ENCODE measurements at regions not wholly inside any gene's neighbourhood (a gene's known extent, or its start where the extent isn't known, plus 50 kb on each side); places are given as distances from the start of the nearest gene placed in this dataset.

DNA sequence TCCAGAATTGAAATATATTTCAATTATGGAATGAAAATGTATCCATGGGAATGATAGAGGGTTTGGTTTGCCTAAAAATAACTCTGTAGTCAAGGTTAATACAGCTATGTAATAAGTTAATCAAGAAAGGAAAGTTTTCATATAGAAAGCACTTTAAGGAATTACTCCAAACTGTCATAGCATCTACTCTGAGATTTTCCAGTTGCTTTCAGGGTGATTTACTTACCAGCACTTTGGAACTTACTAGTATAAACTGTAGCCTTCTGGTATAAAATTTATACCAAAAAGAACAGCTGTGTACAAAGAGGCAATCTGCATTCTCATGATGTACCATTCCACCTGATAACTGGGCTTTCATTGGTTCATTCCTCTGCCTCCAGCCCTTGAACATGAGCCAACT, 87.1 kb downstream of the ARF6 start:
- H3K79me2 ChIP-seq (replicated peaks; ENCODE audit: insufficient read depth) = no peaks in the 10 kb centered on the region
- TF ChIP-seq JUNB (IDR thresholded peaks at IDR 0.05; ENCODE audit: unreplicated experiment) (no peak), POLR2AphosphoS5 (IDR thresholded peaks at IDR 0.05; ENCODE audit: low read depth) (no peak), ZNF114 (CRISPR knock-in tag; IDR thresholded peaks at IDR 0.05) (no peak), STAT1 (IDR thresholded peaks at IDR 0.05; ENCODE audit: unreplicated experiment) (no peak), NANOG (IDR thresholded peaks at IDR 0.05; ENCODE audit: borderline replicate concordance) (no peak), EZH2 (IDR thresholded peaks at IDR 0.05; ENCODE audit: low read depth, unreplicated experiment) (no peak)
- TF ChIP-seq, protein P1, sequence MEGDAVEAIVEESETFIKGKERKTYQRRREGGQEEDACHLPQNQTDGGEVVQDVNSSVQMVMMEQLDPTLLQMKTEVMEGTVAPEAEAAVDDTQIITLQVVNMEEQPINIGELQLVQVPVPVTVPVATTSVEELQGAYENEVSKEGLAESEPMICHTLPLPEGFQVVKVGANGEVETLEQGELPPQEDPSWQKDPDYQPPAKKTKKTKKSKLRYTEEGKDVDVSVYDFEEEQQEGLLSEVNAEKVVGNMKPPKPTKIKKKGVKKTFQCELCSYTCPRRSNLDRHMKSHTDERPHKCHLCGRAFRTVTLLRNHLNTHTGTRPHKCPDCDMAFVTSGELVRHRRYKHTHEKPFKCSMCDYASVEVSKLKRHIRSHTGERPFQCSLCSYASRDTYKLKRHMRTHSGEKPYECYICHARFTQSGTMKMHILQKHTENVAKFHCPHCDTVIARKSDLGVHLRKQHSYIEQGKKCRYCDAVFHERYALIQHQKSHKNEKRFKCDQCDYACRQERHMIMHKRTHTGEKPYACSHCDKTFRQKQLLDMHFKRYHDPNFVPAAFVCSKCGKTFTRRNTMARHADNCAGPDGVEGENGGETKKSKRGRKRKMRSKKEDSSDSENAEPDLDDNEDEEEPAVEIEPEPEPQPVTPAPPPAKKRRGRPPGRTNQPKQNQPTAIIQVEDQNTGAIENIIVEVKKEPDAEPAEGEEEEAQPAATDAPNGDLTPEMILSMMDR (conservative IDR thresholded peaks at IDR 0.05; ENCODE audit: low read depth in 2 of 2) = no peak
- TF ChIP-seq, protein P2, sequence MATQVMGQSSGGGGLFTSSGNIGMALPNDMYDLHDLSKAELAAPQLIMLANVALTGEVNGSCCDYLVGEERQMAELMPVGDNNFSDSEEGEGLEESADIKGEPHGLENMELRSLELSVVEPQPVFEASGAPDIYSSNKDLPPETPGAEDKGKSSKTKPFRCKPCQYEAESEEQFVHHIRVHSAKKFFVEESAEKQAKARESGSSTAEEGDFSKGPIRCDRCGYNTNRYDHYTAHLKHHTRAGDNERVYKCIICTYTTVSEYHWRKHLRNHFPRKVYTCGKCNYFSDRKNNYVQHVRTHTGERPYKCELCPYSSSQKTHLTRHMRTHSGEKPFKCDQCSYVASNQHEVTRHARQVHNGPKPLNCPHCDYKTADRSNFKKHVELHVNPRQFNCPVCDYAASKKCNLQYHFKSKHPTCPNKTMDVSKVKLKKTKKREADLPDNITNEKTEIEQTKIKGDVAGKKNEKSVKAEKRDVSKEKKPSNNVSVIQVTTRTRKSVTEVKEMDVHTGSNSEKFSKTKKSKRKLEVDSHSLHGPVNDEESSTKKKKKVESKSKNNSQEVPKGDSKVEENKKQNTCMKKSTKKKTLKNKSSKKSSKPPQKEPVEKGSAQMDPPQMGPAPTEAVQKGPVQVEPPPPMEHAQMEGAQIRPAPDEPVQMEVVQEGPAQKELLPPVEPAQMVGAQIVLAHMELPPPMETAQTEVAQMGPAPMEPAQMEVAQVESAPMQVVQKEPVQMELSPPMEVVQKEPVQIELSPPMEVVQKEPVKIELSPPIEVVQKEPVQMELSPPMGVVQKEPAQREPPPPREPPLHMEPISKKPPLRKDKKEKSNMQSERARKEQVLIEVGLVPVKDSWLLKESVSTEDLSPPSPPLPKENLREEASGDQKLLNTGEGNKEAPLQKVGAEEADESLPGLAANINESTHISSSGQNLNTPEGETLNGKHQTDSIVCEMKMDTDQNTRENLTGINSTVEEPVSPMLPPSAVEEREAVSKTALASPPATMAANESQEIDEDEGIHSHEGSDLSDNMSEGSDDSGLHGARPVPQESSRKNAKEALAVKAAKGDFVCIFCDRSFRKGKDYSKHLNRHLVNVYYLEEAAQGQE (IDR thresholded peaks at IDR 0.05; ENCODE audit: unreplicated experiment) = no peak
- ATAC-seq (no peak), DNase-seq (ENCODE audit: low spot score) (no peak)
- no peaks in the 10 kb centered on the region for H4K20me1 ChIP-seq (replicated peaks; ENCODE audit: insufficient read depth)
- no peaks in the 10 kb centered on the region for H3F3A ChIP-seq (replicated peaks; ENCODE audit: low read depth)
- H3K27ac ChIP-seq (ENCODE audit: low read depth) = no peak overlapping the region
- no peaks in the 10 kb centered on the region for H3K4me1 ChIP-seq (ENCODE audit: insufficient read depth)
- Mint-ChIP-seq H3K9me3 (no peaks in the 10 kb centered on the region), H3K4me1 (no peaks in the 10 kb centered on the region; the same call in 2 of the 3 replicates), H3K27me3 (ENCODE audit: insufficient read depth, low read depth, poor library complexity) (peaks cover 5% of the 10 kb centered on the region), H3K36me3 (ENCODE audit: low read depth) (no peaks in the 10 kb centered on the region), H3K4me3 (no peak overlapping the region), H3K27ac (no peak overlapping the region)
- H3K9me2 ChIP-seq (ENCODE audit: insufficient read depth) = no peaks in the 10 kb centered on the region
- no peaks in the 10 kb centered on the region for H3K27me3 ChIP-seq (ENCODE audit: insufficient read depth)
- H3K4me2 ChIP-seq = no peak overlapping the region
- no peak overlapping the region for H3K4me3 ChIP-seq
- H2AFZ ChIP-seq = no peak overlapping the region
- H3K36me3 ChIP-seq (ENCODE audit: insufficient read depth) = no peaks in the 10 kb centered on the region

DNA sequence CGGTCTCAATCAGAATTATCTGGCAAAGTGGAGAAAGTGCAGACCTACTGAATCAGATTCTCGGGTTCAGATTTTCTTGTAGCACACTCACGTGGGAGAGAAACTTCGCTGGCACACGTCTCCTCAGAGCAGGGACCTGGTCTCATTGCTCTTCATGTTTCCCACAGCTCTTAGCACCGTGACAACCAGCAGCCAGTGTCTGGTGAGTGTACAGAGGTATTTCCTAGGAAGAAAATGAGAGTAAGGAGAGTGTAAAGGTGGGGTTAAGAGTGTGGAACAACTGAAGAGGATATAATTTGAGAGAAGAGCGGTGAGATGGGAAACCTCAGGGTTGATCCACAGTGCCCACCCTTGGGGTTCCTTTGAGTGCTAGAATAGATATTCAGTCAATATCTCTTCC, 89.2 kb downstream of the ARF6 start:
- DNase-seq (ENCODE audit: low spot score) (no peak), ATAC-seq (no peak)
- H3K9me2 ChIP-seq (ENCODE audit: insufficient read depth) = no peaks in the 10 kb centered on the region
- H3K4me1 ChIP-seq (ENCODE audit: insufficient read depth) = peaks cover 5% of the 10 kb centered on the region; the same call in 1 of the 2 replicates
- H3K4me3 ChIP-seq = no peak overlapping the region
- H3K36me3 ChIP-seq (ENCODE audit: insufficient read depth) = no peaks in the 10 kb centered on the region
- Mint-ChIP-seq H3K27me3 (ENCODE audit: insufficient read depth, low read depth, poor library complexity) (peaks cover 5% of the 10 kb centered on the region), H3K4me1 (peaks cover 3% of the 10 kb centered on the region), H3K36me3 (ENCODE audit: low read depth) (no peaks in the 10 kb centered on the region), H3K9me3 (no peaks in the 10 kb centered on the region), H3K4me3 (no peak overlapping the region), H3K27ac (no peak overlapping the region)
- H3K27me3 ChIP-seq (ENCODE audit: insufficient read depth) = no peaks in the 10 kb centered on the region
- H3K79me2 ChIP-seq (replicated peaks; ENCODE audit: insufficient read depth) = no peaks in the 10 kb centered on the region
- H2AFZ ChIP-seq = no peak overlapping the region
- no peaks in the 10 kb centered on the region for H4K20me1 ChIP-seq (replicated peaks; ENCODE audit: insufficient read depth)
- no peaks in the 10 kb centered on the region for H3F3A ChIP-seq (replicated peaks; ENCODE audit: low read depth)
- no peak overlapping the region for H3K4me2 ChIP-seq
- H3K27ac ChIP-seq (ENCODE audit: low read depth) = no peak overlapping the region
- TF ChIP-seq, protein P2 (IDR thresholded peaks at IDR 0.05; ENCODE audit: unreplicated experiment) = no peak
- no peak for TF ChIP-seq CREB1 (CRISPR knock-in tag; IDR thresholded peaks at IDR 0.05; ENCODE audit: low read depth)
- TF ChIP-seq POLR2AphosphoS5 (IDR thresholded peaks at IDR 0.05; ENCODE audit: low read depth) = no peak
- TF ChIP-seq, protein P3, sequence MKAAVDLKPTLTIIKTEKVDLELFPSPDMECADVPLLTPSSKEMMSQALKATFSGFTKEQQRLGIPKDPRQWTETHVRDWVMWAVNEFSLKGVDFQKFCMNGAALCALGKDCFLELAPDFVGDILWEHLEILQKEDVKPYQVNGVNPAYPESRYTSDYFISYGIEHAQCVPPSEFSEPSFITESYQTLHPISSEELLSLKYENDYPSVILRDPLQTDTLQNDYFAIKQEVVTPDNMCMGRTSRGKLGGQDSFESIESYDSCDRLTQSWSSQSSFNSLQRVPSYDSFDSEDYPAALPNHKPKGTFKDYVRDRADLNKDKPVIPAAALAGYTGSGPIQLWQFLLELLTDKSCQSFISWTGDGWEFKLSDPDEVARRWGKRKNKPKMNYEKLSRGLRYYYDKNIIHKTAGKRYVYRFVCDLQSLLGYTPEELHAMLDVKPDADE (IDR thresholded peaks at IDR 0.05) = no peak
- TF ChIP-seq STAT1 (IDR thresholded peaks at IDR 0.05; ENCODE audit: unreplicated experiment) = no peak
- TF ChIP-seq EZH2 (IDR thresholded peaks at IDR 0.05; ENCODE audit: low read depth, unreplicated experiment) = no peak
- no peak for TF ChIP-seq NANOG (IDR thresholded peaks at IDR 0.05; ENCODE audit: borderline replicate concordance)
- no peak for TF ChIP-seq ZNF114 (CRISPR knock-in tag; IDR thresholded peaks at IDR 0.05)
- no peak for TF ChIP-seq JUNB (IDR thresholded peaks at IDR 0.05; ENCODE audit: unreplicated experiment)
- no peak for TF ChIP-seq EZH2phosphoT487 (IDR thresholded peaks at IDR 0.05; ENCODE audit: unreplicated experiment)

All from GM23338 (cell line).